Neural progenitor cell (in vitro differentiated cells): ENCODE measurements at regions not wholly inside any gene's neighbourhood (a gene's known extent, or its start where the extent isn't known, plus 50 kb on each side); places are given as distances from the start of the nearest gene placed in this dataset.

Source experiments
- EZH2phosphoT487 ChIP-seq: fragments of 200-600 bp; sonication (generic); IDR thresholded peaks from 2 replicates; pipeline ENCODE4 v1.6.1; 2017; ENCODE audit warnings: antibody characterized with exemption
- TF ChIP-seq, protein P1 (sequence below): fragments of 200-600 bp; sonication (generic); IDR thresholded peaks from 2 replicates; pipeline ENCODE4 v1.5.1; 2017; ENCODE audit warnings: antibody characterized with exemption, mild to moderate bottlenecking

DNA sequence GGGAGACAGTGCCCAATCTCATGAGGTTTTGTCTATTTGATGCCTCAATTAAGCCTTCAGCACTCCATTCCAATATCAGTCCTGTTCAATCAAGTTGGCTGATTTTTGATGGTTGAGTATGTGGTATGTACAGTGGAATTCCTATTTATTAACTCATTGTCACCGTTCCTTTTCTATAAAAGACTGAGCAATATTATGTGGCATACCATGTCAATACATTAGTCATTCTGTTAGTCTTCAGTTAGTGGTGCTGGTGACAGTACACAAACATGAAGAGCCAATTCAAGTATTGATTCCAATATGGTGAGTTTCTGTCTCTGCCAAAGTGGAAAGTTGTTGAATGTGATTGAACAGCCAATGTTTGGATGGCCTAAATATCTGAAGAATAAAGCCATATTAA lies 1343.9 kb downstream of the SUCLG1 start:
- TF ChIP-seq, protein P1, sequence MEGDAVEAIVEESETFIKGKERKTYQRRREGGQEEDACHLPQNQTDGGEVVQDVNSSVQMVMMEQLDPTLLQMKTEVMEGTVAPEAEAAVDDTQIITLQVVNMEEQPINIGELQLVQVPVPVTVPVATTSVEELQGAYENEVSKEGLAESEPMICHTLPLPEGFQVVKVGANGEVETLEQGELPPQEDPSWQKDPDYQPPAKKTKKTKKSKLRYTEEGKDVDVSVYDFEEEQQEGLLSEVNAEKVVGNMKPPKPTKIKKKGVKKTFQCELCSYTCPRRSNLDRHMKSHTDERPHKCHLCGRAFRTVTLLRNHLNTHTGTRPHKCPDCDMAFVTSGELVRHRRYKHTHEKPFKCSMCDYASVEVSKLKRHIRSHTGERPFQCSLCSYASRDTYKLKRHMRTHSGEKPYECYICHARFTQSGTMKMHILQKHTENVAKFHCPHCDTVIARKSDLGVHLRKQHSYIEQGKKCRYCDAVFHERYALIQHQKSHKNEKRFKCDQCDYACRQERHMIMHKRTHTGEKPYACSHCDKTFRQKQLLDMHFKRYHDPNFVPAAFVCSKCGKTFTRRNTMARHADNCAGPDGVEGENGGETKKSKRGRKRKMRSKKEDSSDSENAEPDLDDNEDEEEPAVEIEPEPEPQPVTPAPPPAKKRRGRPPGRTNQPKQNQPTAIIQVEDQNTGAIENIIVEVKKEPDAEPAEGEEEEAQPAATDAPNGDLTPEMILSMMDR, result no peak
- no peak for TF ChIP-seq EZH2phosphoT487
